SK-N-SH (cell line): ENCODE measurements at regions not wholly inside any gene's neighbourhood (a gene's known extent, or its start where the extent isn't known, plus 50 kb on each side); places are given as distances from the start of the nearest gene placed in this dataset.

Source experiments
- CTCF ChIA-PET: fragments of 300-600, 350-600 bp; formaldehyde crosslinking; extraction: SDS; loops from one replicate; lab custom pipeline; 2021; lab: Yijun Ruan, JAX
- POLR2A ChIA-PET: fragments of 350-600 bp; sonication (Branson Sonifier 250); formaldehyde crosslinking; extraction: SDS; loops from one replicate; lab custom pipeline; 2020; ENCODE audit warnings: antibody characterized with exemption, inconsistent platforms; lab: Yijun Ruan, JAX
- DNase-seq: peaks from one replicate; pipeline ENCODE4 v3.0.0; 2012
- H2AFZ ChIP-seq: fragments of 200-600 bp; sonication (generic); 2 replicates; pipeline ENCODE4 v1.8.1; 2016; ENCODE audit warnings: antibody characterized with exemption, mild to moderate bottlenecking, low read depth
- H3F3A ChIP-seq: fragments of 200-600 bp; sonication (generic); replicated peaks from 2 replicates; pipeline ENCODE3; 2016; ENCODE audit warnings: antibody characterized with exemption, mild to moderate bottlenecking; ENCODE audit not compliant: insufficient read depth
- H3K27ac ChIP-seq, 2 experiments: fragments of 200-500 bp in 1 of 2; fragments of 200-600 bp in 1 of 2; sonication (Bioruptor generic) in 1 of 2; sonication (generic), shearing (Covaris generic) in 1 of 2; 2 replicates each; pipeline versions ENCODE4 v1.5.1 to v1.6.1; 2014 to 2016; ENCODE audit warnings: low read depth in 2 of 2, inconsistent platforms in 1 of 2, low read length in 1 of 2, mild to moderate bottlenecking in 1 of 2, mixed read lengths in 1 of 2
- H3K27me3 ChIP-seq: fragments of 200-600 bp; sonication (generic), shearing (Covaris generic); 2 replicates; pipeline ENCODE4 v1.6.1; 2016; ENCODE audit warnings: mixed run types; ENCODE audit not compliant: insufficient read depth
- H3K36me3 ChIP-seq, 2 experiments: fragments of 200-500 bp in 1 of 2; fragments of 200-600 bp in 1 of 2; sonication (Bioruptor generic) in 1 of 2; sonication (generic) in 1 of 2; replicated peaks in 1 of 2; 2 replicates each; pipeline versions ENCODE3 to v1.5.1; 2014 to 2016; ENCODE audit warnings: low read length in 1 of 2, mild to moderate bottlenecking in 1 of 2; ENCODE audit not compliant: insufficient read depth in 2 of 2, control insufficient read depth in 1 of 2
- H3K4me1 ChIP-seq, 2 experiments: fragments of 200-500 bp in 1 of 2; fragments of 200-600 bp in 1 of 2; sonication (Bioruptor generic) in 1 of 2; sonication (generic), shearing (Covaris generic) in 1 of 2; 2 replicates each; pipeline versions ENCODE4 v1.5.1 to v1.6.1; 2014 to 2016; ENCODE audit warnings: low read depth in 1 of 2, low read length in 1 of 2, mixed run types in 1 of 2; ENCODE audit not compliant: insufficient read depth in 2 of 2, control insufficient read depth in 1 of 2
- H3K4me2 ChIP-seq: fragments of 200-600 bp; sonication (generic), shearing (Covaris generic); 2 replicates; pipeline ENCODE4 v1.6.1; 2017; ENCODE audit warnings: mixed run types
- H3K4me3 ChIP-seq, 2 experiments: fragments of 200-500 bp in 1 of 2; fragments of 200-600 bp in 1 of 2; sonication (Bioruptor generic) in 1 of 2; sonication (generic), shearing (Covaris generic) in 1 of 2; 2 replicates each; pipeline versions ENCODE4 v1.5.1 to v1.8.1; 2014 to 2016; ENCODE audit warnings: low read depth in 2 of 2, inconsistent platforms in 1 of 2, low read length in 1 of 2, mild to moderate bottlenecking in 1 of 2, mixed read lengths in 1 of 2, moderate library complexity in 1 of 2
- H3K79me2 ChIP-seq: fragments of 200-600 bp; sonication (generic); 2 replicates; pipeline ENCODE4 v1.8.1; 2017; ENCODE audit warnings: mild to moderate bottlenecking; ENCODE audit not compliant: insufficient read depth
- H3K9ac ChIP-seq: fragments of 200-600 bp; sonication (generic); 2 replicates; pipeline ENCODE4 v1.6.1; 2017; ENCODE audit warnings: mixed run types
- H3K9me2 ChIP-seq: fragments of 200-600 bp; sonication (generic); 2 replicates; pipeline ENCODE4 v1.6.1; 2017; ENCODE audit warnings: mixed run types
- H3K9me3 ChIP-seq: fragments of 200-600 bp; sonication (generic); 2 replicates; pipeline ENCODE4 v1.6.1; 2017; ENCODE audit warnings: mixed run types, mild to moderate bottlenecking, moderate library complexity
- H4K20me1 ChIP-seq: fragments of 200-600 bp; sonication (generic); 2 replicates; pipeline ENCODE4 v1.6.1; 2017; ENCODE audit warnings: mild to moderate bottlenecking, mixed run types; ENCODE audit not compliant: insufficient read depth
- CHD2 ChIP-seq: fragments of 150-350 bp; IDR thresholded peaks from 2 replicates; pipeline ENCODE4 v1.6.1; 2018; ENCODE audit warnings: low read length; ENCODE audit not compliant: partially characterized antibody
- EZH2phosphoT487 ChIP-seq: fragments of 200-600 bp; sonication (generic); IDR thresholded peaks from 2 replicates; pipeline ENCODE4 v1.6.1; 2017; ENCODE audit warnings: low read depth, mixed run types, mild to moderate bottlenecking, antibody characterized with exemption, moderate library complexity, borderline replicate concordance
- FOSL2 ChIP-seq: IDR thresholded peaks from 2 replicates; pipeline ENCODE4 v1.4.0; 2012; ENCODE audit warnings: low read depth, mild to moderate bottlenecking, moderate library complexity, borderline replicate concordance
- MXI1 ChIP-seq: IDR thresholded peaks from 2 replicates; pipeline ENCODE4 v1.6.1; 2012; ENCODE audit warnings: mild to moderate bottlenecking, low read depth, low read length, improper control_type of control experiment
- NFIC ChIP-seq: IDR thresholded peaks from 2 replicates; pipeline ENCODE4 v1.4.0; 2012; ENCODE audit warnings: borderline replicate concordance
- POLR2AphosphoS5 ChIP-seq: IDR thresholded peaks from 2 replicates; pipeline ENCODE4 v1.6.1; 2012; ENCODE audit warnings: low read depth, low read length
- REST ChIP-seq: IDR thresholded peaks from 2 replicates; pipeline ENCODE4 v1.6.1; 2012; ENCODE audit warnings: mild to moderate bottlenecking, low read depth, low read length, moderate library complexity
- USF2 ChIP-seq: fragments of 150-350 bp; IDR thresholded peaks from 2 replicates; pipeline ENCODE4 v1.6.1; 2017; ENCODE audit warnings: antibody characterized with exemption, low read length, low read depth, borderline replicate concordance
- YY1 ChIP-seq: IDR thresholded peaks from 2 replicates; pipeline ENCODE4 v1.4.0; 2012; ENCODE audit warnings: low read depth, mild to moderate bottlenecking
- WGBS: methylation state at CpG from one replicate; pipeline ENCODE4 v1.1.6; 2017; ENCODE audit warnings: low lambda C conversion rate; 5-methylcytosine and 5-hydroxymethylcytosine counted together

- TF ChIP-seq MXI1 (no peak), NFIC (no peak), FOSL2 (no peak), USF2 (no peak)
- TF ChIP-seq, all 33 proteins: peak for 0
Measured at GRCh38 chr10:130432850-130433249, 296.7 kb downstream of the GLRX3 start (continued).

- WGBS: 30% methylated on average over 14 of the region's 14 CpGs
- Histone ChIP-seq H4K20me1 (no peaks in the 10 kb centered on the region), H3K4me2 (no peak overlapping the region), H3K4me1 (no peaks in the 10 kb centered on the region), H3K79me2 (no peaks in the 10 kb centered on the region), H3K9me2 (no peaks in the 10 kb centered on the region), H3K4me3 (no peak overlapping the region), H3F3A (no peaks in the 10 kb centered on the region), H3K27ac (no peak overlapping the region), H2AFZ (no peak overlapping the region), H3K36me3 (no peaks in the 10 kb centered on the region), H3K9me3 (no peaks in the 10 kb centered on the region), H3K9ac (no peak overlapping the region), H3K27me3 (no peaks in the 10 kb centered on the region)
- ChIA-PET CTCF (no interaction called here), POLR2A (no interaction called here)
- DNase-seq: no peak
- TF ChIP-seq REST (no peak), CHD2 (no peak), YY1 (no peak), USF2 (no peak), POLR2AphosphoS5 (no peak), EZH2phosphoT487 (no peak)
Measured at GRCh38 chr10:130434446-130435385, 298.5 kb downstream of the GLRX3 start.
